ENCODE measurements at regions not wholly inside any gene's neighbourhood (a gene's known extent, or its start where the extent isn't known, plus 50 kb on each side); places are given as distances from the start of the nearest gene placed in this dataset.

- TF ChIP-seq ZNF121 (CRISPR knock-in tag; IDR thresholded peaks at IDR 0.05) = no peak
- TF ChIP-seq SP1 (CRISPR knock-in tag; conservative IDR thresholded peaks at IDR 0.05) = no peak
- TF ChIP-seq ELF4 (CRISPR knock-in tag; IDR thresholded peaks at IDR 0.05; ENCODE audit: low read depth) = no peak
- no peak for TF ChIP-seq CTCF (IDR thresholded peaks at IDR 0.05)
- no peak for TF ChIP-seq FOXP1 (CRISPR knock-in tag; IDR thresholded peaks at IDR 0.05; ENCODE audit: borderline replicate concordance)
Measured at GRCh38 chr16:35794896-35795295, 2335.5 kb downstream of the TP53TG3F start.

Data from WTC11 (cell line).